Right lobe of liver (tissue), 4 donors: ENCODE measurements at regions not wholly inside any gene's neighbourhood (a gene's known extent, or its start where the extent isn't known, plus 50 kb on each side); places are given as distances from the start of the nearest gene placed in this dataset.
"Not testable (repeated sequence)": the region's sequence is repeated elsewhere in the genome, so short reads cannot be mapped to it uniquely, and the experiment has no call there.

ENCODE experiments used
- POLR2A ChIP-seq: fragments of 450-650 bp; IDR thresholded peaks from one replicate; pipeline ENCODE4 v1.6.1; 2017; ENCODE audit warnings: antibody characterized with exemption, mild to moderate bottlenecking
- TF ChIP-seq, protein P1 (sequence below), 4 donors: fragments of 200-600 bp in 3 of 4; fragments of 450-650 bp in 1 of 4; IDR thresholded peaks; one replicate each; pipeline versions ENCODE4 v1.5.1 to v1.8.0; 2016 to 2022; ENCODE audit warnings: antibody characterized with exemption in 4 of 4, mild to moderate bottlenecking in 2 of 4
- donor health status: DM: no; HTN: no; CAD: no.
- donor health status: DM: no; HTN: no; CAD: no.
- donor health status: DM: no; HTN: yes; CAD: no.

GRCh38 chr17:62138676-62139121 is 73.6 kb upstream of the MED13 start:
- TF ChIP-seq, protein P1, sequence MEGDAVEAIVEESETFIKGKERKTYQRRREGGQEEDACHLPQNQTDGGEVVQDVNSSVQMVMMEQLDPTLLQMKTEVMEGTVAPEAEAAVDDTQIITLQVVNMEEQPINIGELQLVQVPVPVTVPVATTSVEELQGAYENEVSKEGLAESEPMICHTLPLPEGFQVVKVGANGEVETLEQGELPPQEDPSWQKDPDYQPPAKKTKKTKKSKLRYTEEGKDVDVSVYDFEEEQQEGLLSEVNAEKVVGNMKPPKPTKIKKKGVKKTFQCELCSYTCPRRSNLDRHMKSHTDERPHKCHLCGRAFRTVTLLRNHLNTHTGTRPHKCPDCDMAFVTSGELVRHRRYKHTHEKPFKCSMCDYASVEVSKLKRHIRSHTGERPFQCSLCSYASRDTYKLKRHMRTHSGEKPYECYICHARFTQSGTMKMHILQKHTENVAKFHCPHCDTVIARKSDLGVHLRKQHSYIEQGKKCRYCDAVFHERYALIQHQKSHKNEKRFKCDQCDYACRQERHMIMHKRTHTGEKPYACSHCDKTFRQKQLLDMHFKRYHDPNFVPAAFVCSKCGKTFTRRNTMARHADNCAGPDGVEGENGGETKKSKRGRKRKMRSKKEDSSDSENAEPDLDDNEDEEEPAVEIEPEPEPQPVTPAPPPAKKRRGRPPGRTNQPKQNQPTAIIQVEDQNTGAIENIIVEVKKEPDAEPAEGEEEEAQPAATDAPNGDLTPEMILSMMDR (IDR thresholded peaks at IDR 0.05): not testable (repeated sequence)
- TF ChIP-seq POLR2A: not testable (repeated sequence)
